Eye (tissue), 1 donor: ENCODE measurements at regions not wholly inside any gene's neighbourhood (a gene's known extent, or its start where the extent isn't known, plus 50 kb on each side); places are given as distances from the start of the nearest gene placed in this dataset.

Source experiments
- DNase-seq: peaks from one replicate; pipeline ENCODE4 v3.0.0-alpha.2; 2015

- DNase-seq: no peak
These were observed 341.1 kb downstream of the DIPK2A start for GRCh38 chr3:144312702-144313101.

GRCh38 chr3:144314946-144315345, 343.3 kb downstream of the DIPK2A start:
- DNase-seq: no peak

GRCh38 chr3:144317961-144318360, 346.3 kb downstream of the DIPK2A start:
- no peak for DNase-seq

- no peak for DNase-seq
These were observed 352.5 kb downstream of the DIPK2A start for GRCh38 chr3:144324076-144324475.

- DNase-seq: no peak
These were observed 361.2 kb downstream of the DIPK2A start for GRCh38 chr3:144332868-144333267.

- no peak for DNase-seq
These were observed 369.8 kb downstream of the DIPK2A start for GRCh38 chr3:144341471-144341870.

- DNase-seq: no peak
These were observed 371.7 kb downstream of the DIPK2A start for GRCh38 chr3:144343343-144343742.

GRCh38 chr3:144343777-144344176, 372.2 kb downstream of the DIPK2A start:
- DNase-seq: no peak

- DNase-seq: no peak
These were observed 373.4 kb downstream of the DIPK2A start for GRCh38 chr3:144344925-144345548.

- no peak for DNase-seq
These were observed 378.5 kb downstream of the DIPK2A start for GRCh38 chr3:144350125-144350524.

GRCh38 chr3:144351011-144351410, 379.4 kb downstream of the DIPK2A start:
- no peak for DNase-seq

- DNase-seq: peak; percentile 29
These were observed 380.2 kb downstream of the DIPK2A start for GRCh38 chr3:144351773-144352365.

- peak; percentile 34 for DNase-seq
These were observed 386.6 kb downstream of the DIPK2A start for GRCh38 chr3:144358191-144358590.

GRCh38 chr3:144361002-144361401, 389.4 kb downstream of the DIPK2A start:
- no peak for DNase-seq

GRCh38 chr3:144362126-144362525, 390.5 kb downstream of the DIPK2A start:
- no peak for DNase-seq

- DNase-seq: no peak
These were observed 392.2 kb downstream of the DIPK2A start for GRCh38 chr3:144363856-144364255.

- DNase-seq: no peak
These were observed 393.1 kb downstream of the DIPK2A start for GRCh38 chr3:144364737-144365136.

- peak; percentile 18 for DNase-seq
These were observed 397.7 kb downstream of the DIPK2A start for GRCh38 chr3:144369129-144369879.

- DNase-seq: no peak
These were observed 403.5 kb downstream of the DIPK2A start for GRCh38 chr3:144375088-144375487.

- DNase-seq: no peak
These were observed 409.2 kb downstream of the DIPK2A start for GRCh38 chr3:144380849-144381248.

- no peak for DNase-seq
These were observed 410.0 kb downstream of the DIPK2A start for GRCh38 chr3:144381607-144382006.

- DNase-seq: no peak
These were observed 412.8 kb downstream of the DIPK2A start for GRCh38 chr3:144384241-144384979.

- DNase-seq: no peak
These were observed 419.2 kb downstream of the DIPK2A start for GRCh38 chr3:144390786-144391185.
